Forelimb muscle (tissue), 1 donor: ENCODE measurements at regions not wholly inside any gene's neighbourhood (a gene's known extent, or its start where the extent isn't known, plus 50 kb on each side); places are given as distances from the start of the nearest gene placed in this dataset.
"Not testable (repeated sequence)": the region's sequence is repeated elsewhere in the genome, so short reads cannot be mapped to it uniquely, and the experiment has no call there.

ENCODE experiments used
- DNase-seq: peaks from one replicate; pipeline ENCODE4 v3.0.0-alpha.2; 2013; ENCODE audit warnings: low read depth

GRCh38 chr20:55417836-55418235 is 587.5 kb downstream of the CBLN4 start:
- no peak for DNase-seq

GRCh38 chr20:55415567-55416142 is 589.7 kb downstream of the CBLN4 start:
- DNase-seq, result no peak

GRCh38 chr20:55412508-55412907 is 592.8 kb downstream of the CBLN4 start:
- not testable (repeated sequence) for DNase-seq

GRCh38 chr20:55406891-55407290 is 598.4 kb downstream of the CBLN4 start:
- no peak for DNase-seq

- no peak for DNase-seq
Measured at GRCh38 chr20:55394592-55394991, 610.7 kb downstream of the CBLN4 start.

- DNase-seq, result no peak
Measured at GRCh38 chr20:55390791-55391190, 614.5 kb downstream of the CBLN4 start.

- no peak for DNase-seq
Measured at GRCh38 chr20:55386686-55387085, 618.6 kb downstream of the CBLN4 start.

- DNase-seq, result no peak
Measured at GRCh38 chr20:55375920-55376319, 629.4 kb downstream of the CBLN4 start.

GRCh38 chr20:55365745-55366144 is 639.6 kb downstream of the CBLN4 start:
- DNase-seq, result no peak

GRCh38 chr20:55360895-55361294 is 644.4 kb downstream of the CBLN4 start:
- DNase-seq, result no peak

GRCh38 chr20:55354720-55355119 is 650.6 kb downstream of the CBLN4 start:
- DNase-seq, result no peak

GRCh38 chr20:55353206-55353605 is 652.1 kb downstream of the CBLN4 start:
- no peak for DNase-seq

GRCh38 chr20:55348223-55348622 is 657.1 kb downstream of the CBLN4 start:
- DNase-seq, result no peak

- no peak for DNase-seq
Measured at GRCh38 chr20:55342822-55343221, 662.5 kb downstream of the CBLN4 start.

- DNase-seq, result no peak
Measured at GRCh38 chr20:55333798-55334197, 671.5 kb downstream of the CBLN4 start.

GRCh38 chr20:55329108-55329507 is 676.2 kb downstream of the CBLN4 start:
- no peak for DNase-seq

GRCh38 chr20:55322745-55323144 is 682.6 kb downstream of the CBLN4 start:
- no peak for DNase-seq

- DNase-seq, result no peak
Measured at GRCh38 chr20:55316753-55317152, 688.6 kb downstream of the CBLN4 start.

- not testable (repeated sequence) for DNase-seq
Measured at GRCh38 chr20:55310844-55311243, 694.5 kb downstream of the CBLN4 start.

GRCh38 chr20:55291261-55291660 is 714.1 kb downstream of the CBLN4 start:
- no peak for DNase-seq

GRCh38 chr20:55283889-55284288 is 721.4 kb downstream of the CBLN4 start:
- no peak for DNase-seq

GRCh38 chr20:55273149-55273548 is 732.2 kb downstream of the CBLN4 start:
- DNase-seq, result no peak

GRCh38 chr20:55271371-55271770 is 733.9 kb downstream of the CBLN4 start:
- DNase-seq, result no peak

- no peak for DNase-seq
Measured at GRCh38 chr20:55269913-55270312, 735.4 kb downstream of the CBLN4 start.
